ENCODE measurements at regions not wholly inside any gene's neighbourhood (a gene's known extent, or its start where the extent isn't known, plus 50 kb on each side); places are given as distances from the start of the nearest gene placed in this dataset.

DNA sequence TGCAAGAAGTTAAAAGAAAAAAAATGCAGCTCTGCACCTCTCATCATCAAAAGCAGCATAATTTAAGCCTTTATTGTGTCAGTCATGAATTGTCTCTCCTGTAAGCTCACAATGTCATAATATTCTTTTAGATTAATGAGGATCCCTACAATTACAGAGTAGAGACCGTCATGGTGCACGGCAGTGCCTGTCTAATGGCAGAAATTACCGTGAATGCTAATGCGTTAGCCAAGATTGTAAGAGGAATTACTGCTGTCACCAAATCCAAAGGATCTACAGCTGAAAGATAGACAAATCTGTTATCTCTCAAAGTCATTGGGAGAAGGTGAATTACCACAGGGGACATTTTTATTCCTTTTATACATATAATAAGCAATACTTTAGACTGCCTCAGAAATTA is 631.6 kb upstream of the NRSN1 start:
- Mint-ChIP-seq H3K36me3 (no peaks in the 10 kb centered on the region), H3K27me3 (no peaks in the 10 kb centered on the region), H3K27ac (no peak overlapping the region), H3K9me3 (ENCODE audit: low read depth) (peaks cover 12% of the 10 kb centered on the region), H3K4me1 (no peaks in the 10 kb centered on the region), H3K4me3 (no peak overlapping the region)
- CTCF ChIA-PET, result no interaction called here
- no peak for ATAC-seq
- DNase-seq, result no peak

DNA sequence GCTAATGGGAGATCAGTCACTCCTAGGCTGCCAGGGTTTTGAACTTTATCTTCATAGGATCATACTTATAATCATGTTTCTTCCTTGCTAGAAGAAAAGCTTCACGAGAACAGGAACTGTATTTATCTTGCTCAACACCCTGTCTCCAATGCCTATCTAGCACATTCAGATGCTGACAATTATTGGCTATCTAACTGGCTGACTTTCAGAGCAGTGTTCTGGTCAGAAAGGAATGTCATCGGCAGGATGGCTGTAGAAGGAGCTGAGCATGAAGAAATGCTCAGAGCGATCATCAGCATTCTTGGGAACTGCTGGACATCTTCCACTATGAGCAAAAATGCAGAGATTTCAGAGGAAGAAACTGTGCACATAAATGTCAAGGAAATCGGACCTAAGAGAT is 628.0 kb upstream of the NRSN1 start:
- DNase-seq (no peak), ATAC-seq (no peak)
- Mint-ChIP-seq H3K36me3 (no peaks in the 10 kb centered on the region), H3K9me3 (ENCODE audit: low read depth) (peaks cover 5% of the 10 kb centered on the region), H3K27me3 (no peaks in the 10 kb centered on the region), H3K4me3 (no peak overlapping the region), H3K4me1 (no peaks in the 10 kb centered on the region), H3K27ac (no peak overlapping the region)
- CTCF ChIA-PET, result no interaction called here

DNA sequence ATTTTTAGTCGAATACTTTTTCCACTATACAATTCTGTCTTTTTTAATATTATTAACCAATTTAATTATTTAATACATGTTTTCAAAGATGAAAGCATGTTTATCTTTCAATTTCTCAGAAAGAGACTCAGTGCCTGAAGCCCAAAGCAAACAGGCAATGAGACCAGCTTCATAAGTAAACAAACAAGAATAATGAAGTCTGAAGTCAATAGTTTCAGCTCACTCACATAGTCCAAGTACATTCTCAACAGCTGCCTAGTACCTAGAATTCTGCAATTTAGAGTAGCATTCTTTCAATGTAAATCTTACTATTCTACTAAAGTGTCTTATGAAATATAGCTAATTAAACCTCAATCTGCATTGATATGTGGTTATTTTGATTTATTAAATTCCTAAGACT is 626.5 kb upstream of the NRSN1 start:
- Mint-ChIP-seq H3K9me3 (ENCODE audit: low read depth) (peaks cover 5% of the 10 kb centered on the region), H3K36me3 (no peaks in the 10 kb centered on the region), H3K27me3 (no peaks in the 10 kb centered on the region), H3K27ac (no peak overlapping the region), H3K4me3 (no peak overlapping the region), H3K4me1 (no peaks in the 10 kb centered on the region)
- ATAC-seq (no peak), DNase-seq (no peak)
- CTCF ChIA-PET, result no interaction called here

DNA sequence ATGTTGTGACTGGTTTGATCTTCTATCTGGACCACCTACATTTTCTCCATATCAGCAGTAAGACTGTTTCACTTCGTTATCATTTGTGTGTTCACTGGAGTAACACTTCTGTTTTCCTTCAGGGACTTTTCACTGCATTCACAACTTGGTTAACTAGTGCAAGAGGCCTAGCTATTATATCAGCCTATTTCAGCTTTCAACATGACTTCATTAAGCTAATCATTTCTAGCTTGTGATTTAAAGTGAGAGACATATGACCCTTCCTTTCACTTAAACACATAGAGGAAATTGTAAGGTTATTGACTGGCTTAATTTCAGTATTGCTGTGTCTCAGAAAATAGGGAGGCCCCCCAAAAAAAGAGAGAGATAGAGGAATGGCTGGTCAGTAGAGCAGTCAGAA is 622.8 kb upstream of the NRSN1 start:
- Mint-ChIP-seq H3K4me3 (no peak overlapping the region), H3K4me1 (no peaks in the 10 kb centered on the region), H3K36me3 (no peaks in the 10 kb centered on the region), H3K27me3 (no peaks in the 10 kb centered on the region), H3K9me3 (ENCODE audit: low read depth) (peaks cover 3% of the 10 kb centered on the region), H3K27ac (no peak overlapping the region)
- DNase-seq (no peak), ATAC-seq (no peak)
- CTCF ChIA-PET, result no interaction called here

DNA sequence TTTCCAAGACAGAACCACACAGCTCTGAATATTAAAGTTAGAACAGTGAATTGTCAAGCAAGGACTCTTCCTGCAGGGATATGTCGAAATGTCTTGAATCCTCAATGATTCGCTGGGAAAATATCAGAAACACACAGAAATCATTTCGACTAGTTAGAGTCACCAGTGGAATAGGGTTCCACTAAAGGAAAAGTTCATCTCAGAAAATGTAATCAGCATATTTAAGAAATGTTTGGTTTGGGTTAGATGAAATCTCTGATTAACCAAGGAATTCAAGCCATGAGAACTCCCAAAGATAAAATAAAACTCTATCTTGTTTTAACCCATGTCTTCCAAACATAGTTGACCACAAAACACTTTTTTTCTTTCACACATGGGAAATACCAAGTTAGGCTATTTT is 621.0 kb upstream of the NRSN1 start:
- Mint-ChIP-seq H3K4me1 (no peaks in the 10 kb centered on the region), H3K27me3 (no peaks in the 10 kb centered on the region), H3K36me3 (no peaks in the 10 kb centered on the region), H3K4me3 (no peak overlapping the region), H3K27ac (no peak overlapping the region), H3K9me3 (ENCODE audit: low read depth) (peaks cover 6% of the 10 kb centered on the region)
- no peak for DNase-seq
- no peak for ATAC-seq
- CTCF ChIA-PET, result no interaction called here

DNA sequence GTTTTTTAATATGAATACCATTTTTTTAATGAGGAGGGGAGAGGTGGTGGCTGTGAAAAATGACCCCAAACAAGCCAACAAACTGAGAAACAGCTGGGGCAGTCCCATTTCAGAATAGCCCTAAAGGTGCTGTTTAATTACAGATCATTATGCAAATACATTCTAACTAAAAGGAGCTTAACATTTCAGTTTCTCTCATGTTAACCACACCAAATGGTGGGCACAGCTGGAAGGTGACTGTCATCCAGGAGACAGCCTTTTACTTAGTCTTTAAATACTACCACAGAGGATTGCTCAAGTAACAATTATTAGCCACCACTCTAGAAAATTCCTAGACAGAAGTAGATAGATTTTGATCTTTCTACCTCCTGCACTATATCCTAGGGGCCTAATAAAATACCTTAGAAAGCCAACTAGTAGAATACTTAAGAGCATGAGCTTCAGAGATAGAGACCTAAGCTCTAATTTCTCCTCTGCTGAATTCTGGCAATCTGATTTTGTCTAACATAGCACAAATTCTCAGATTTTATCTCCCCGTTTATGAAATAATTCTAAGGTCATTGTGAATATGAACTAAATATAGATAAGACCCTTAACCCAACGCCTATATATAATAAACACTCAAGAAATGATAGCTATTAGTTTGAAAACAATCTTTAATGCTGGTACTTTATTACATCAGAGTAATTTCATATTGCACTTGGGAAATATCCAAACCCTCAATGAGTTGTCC is 615.1 kb upstream of the NRSN1 start:
- CTCF ChIA-PET, result no interaction called here
- peaks cover 7% of the 10 kb centered on the region for H3K9me3 Mint-ChIP-seq (ENCODE audit: low read depth)
- H3K27me3 Mint-ChIP-seq, result no peaks in the 10 kb centered on the region
- ATAC-seq (no peak), DNase-seq (no peak)
- H3K4me3 Mint-ChIP-seq, result no peak overlapping the region
- no peak overlapping the region for H3K27ac Mint-ChIP-seq
- H3K36me3 Mint-ChIP-seq, result no peaks in the 10 kb centered on the region
- no peaks in the 10 kb centered on the region for H3K4me1 Mint-ChIP-seq

DNA sequence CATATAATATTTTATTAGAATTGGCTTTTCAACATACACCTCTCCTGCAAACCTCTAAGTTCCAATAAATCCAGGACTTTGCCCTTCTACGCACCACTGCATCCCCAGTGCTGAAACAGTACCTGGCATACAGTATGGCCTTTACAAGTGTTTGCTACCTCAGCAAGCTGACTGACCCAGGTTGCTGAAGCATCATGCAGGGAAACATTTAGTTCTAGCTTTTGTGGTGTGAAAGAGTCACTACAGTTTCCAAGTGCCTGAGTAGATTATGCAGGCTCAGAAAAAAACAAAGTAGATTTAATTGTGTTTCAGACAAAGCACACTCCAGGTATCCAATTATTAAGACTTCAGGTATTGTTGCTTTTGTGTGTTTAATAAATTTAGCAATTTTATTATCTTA is 614.2 kb upstream of the NRSN1 start:
- Mint-ChIP-seq H3K4me1 (no peaks in the 10 kb centered on the region), H3K4me3 (no peak overlapping the region), H3K27ac (no peak overlapping the region), H3K36me3 (no peaks in the 10 kb centered on the region), H3K9me3 (ENCODE audit: low read depth) (peaks cover 7% of the 10 kb centered on the region), H3K27me3 (no peaks in the 10 kb centered on the region)
- CTCF ChIA-PET, result no interaction called here
- DNase-seq, result no peak
- ATAC-seq, result no peak

DNA sequence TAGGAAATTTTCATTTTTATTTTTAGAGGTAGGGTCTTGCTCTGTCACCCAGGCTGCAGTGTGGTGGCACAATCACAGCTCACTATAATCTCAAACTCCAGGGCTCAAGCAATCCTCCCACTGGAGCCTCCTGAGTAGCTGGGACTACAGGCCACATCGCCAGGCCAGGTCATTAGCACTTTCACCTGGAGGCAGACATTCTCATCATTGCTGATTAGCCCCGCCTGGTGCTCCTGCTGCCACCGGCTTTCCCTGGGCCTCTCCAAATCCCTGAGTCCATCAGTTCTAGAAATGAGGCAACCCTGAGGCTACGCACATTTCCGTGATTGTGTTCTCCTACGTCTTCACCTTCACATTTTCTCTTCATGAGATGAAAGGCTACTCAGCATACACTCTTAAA is 607.7 kb upstream of the NRSN1 start:
- DNase-seq, result no peak
- ATAC-seq, result no peak
- no peaks in the 10 kb centered on the region for H3K4me1 Mint-ChIP-seq
- no peaks in the 10 kb centered on the region for H3K27me3 Mint-ChIP-seq
- CTCF ChIA-PET, result no interaction called here
- H3K4me3 Mint-ChIP-seq, result no peak overlapping the region
- H3K36me3 Mint-ChIP-seq, result no peaks in the 10 kb centered on the region
- no peaks in the 10 kb centered on the region for H3K9me3 Mint-ChIP-seq (ENCODE audit: low read depth)
- H3K27ac Mint-ChIP-seq, result no peak overlapping the region

DNA sequence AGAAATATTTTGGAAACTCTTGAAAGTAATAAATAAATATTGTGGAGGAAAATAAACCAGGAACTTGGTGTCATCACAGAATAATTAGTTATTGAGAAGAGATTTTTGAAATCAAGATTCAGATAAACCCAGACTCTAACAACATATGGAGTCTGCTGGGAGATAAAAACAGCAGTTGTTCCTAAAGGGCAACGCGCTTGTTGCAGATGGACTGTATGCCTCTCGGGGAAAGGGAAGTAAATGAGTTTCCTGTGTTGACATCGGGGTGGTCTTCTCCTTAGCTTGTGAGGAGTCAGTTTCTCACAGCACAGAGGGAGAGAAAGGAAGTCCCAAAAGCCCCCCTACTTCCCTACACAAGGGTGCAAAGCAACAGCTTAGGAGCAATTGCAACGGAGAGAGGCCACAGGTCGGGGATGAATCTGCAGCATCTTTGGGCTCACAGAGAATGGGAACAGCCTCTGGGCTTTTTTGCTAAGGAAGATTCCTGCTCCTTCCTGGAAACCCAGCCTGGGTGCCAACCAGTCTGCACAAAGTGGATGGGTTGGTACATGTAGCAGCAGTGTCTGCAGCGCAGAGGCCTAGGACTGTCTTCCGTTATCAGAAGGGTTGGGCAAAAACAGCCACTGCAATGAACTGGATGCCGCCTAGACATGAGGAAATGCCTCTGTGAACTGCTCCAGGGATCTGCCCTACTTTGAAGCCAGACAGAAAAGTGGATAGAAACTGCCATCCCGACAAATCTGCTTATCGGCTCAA is 603.0 kb upstream of the NRSN1 start:
- no peaks in the 10 kb centered on the region for H3K4me1 Mint-ChIP-seq
- H3K27ac Mint-ChIP-seq, result no peak overlapping the region
- H3K4me3 Mint-ChIP-seq, result no peak overlapping the region
- no peak for ATAC-seq
- H3K9me3 Mint-ChIP-seq (ENCODE audit: low read depth), result peaks cover 6% of the 10 kb centered on the region
- CTCF ChIA-PET, result no interaction called here
- no peaks in the 10 kb centered on the region for H3K27me3 Mint-ChIP-seq
- H3K36me3 Mint-ChIP-seq, result peaks cover 3% of the 10 kb centered on the region
- DNase-seq, result no peak

DNA sequence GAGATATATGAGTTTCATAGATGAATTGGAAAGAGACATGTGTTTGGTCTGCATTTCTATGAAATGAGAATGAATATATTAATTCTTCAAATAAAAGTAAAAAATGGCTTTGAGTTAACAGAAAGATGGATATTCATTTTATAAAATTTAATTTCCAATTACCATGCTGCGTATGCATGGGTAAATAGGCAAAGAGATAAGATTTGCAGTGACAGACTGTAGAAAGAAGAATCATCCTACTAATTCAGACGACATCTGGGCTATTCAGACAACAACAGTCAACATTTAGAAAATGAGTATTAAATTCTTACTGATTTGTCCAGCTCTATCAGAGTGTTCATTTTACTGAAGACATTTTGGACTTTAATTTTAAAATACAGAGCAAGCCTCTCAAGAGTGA is 602.2 kb upstream of the NRSN1 start:
- ATAC-seq (no peak), DNase-seq (no peak)
- peaks cover 3% of the 10 kb centered on the region for H3K36me3 Mint-ChIP-seq
- CTCF ChIA-PET, result no interaction called here
- H3K27me3 Mint-ChIP-seq, result no peaks in the 10 kb centered on the region
- no peaks in the 10 kb centered on the region for H3K4me1 Mint-ChIP-seq
- H3K27ac Mint-ChIP-seq, result no peak overlapping the region
- no peak overlapping the region for H3K4me3 Mint-ChIP-seq
- peaks cover 6% of the 10 kb centered on the region for H3K9me3 Mint-ChIP-seq (ENCODE audit: low read depth)

DNA sequence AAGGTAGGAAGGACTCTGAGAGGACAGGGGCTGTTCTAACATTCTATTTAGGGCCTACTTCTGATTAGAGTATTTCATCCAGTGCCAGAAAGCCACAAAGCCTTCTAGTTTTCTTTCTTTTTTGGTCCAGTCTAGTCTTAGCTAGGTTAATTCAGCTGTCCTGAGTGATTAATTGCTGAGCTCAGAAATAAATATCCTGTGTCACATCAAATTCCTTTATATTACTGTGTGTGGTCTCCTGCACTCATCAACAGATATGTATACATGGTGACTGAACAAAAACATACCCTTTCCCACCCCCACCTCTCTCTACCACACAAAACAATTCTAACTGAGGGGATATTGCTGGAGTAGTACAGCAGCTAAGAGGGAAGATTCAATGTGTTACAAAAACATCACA is 601.5 kb upstream of the NRSN1 start:
- CTCF ChIA-PET, result no interaction called here
- H3K4me3 Mint-ChIP-seq, result no peak overlapping the region
- ATAC-seq (no peak), DNase-seq (no peak)
- H3K9me3 Mint-ChIP-seq (ENCODE audit: low read depth), result peaks cover 6% of the 10 kb centered on the region
- no peak overlapping the region for H3K27ac Mint-ChIP-seq
- H3K36me3 Mint-ChIP-seq, result peaks cover 3% of the 10 kb centered on the region
- H3K4me1 Mint-ChIP-seq, result no peaks in the 10 kb centered on the region
- no peaks in the 10 kb centered on the region for H3K27me3 Mint-ChIP-seq

DNA sequence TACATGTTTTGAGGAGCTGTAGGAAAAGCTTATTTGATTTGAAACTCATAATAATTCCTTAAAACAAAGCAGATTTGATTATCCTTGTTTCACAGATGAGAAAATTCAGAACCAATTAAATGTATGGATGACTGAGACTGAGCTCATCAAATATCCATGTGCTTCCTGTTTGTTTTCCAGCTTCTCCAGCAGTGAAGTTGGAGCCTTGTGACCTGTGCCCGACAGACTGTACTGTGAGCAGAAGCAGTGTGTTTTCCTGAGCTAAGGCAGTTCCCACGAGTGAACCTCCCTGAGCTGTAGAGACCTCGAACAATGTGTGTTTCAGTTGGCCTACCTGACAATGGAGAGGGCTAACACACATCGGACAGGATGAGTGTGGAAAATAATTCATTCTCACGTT is 599.5 kb upstream of the NRSN1 start:
- H3K4me3 Mint-ChIP-seq, result no peak overlapping the region
- peaks cover 3% of the 10 kb centered on the region for H3K36me3 Mint-ChIP-seq
- DNase-seq, result no peak
- no peak overlapping the region for H3K27ac Mint-ChIP-seq
- CTCF ChIA-PET, result no interaction called here
- no peaks in the 10 kb centered on the region for H3K27me3 Mint-ChIP-seq
- ATAC-seq, result no peak
- no peaks in the 10 kb centered on the region for H3K4me1 Mint-ChIP-seq
- H3K9me3 Mint-ChIP-seq (ENCODE audit: low read depth), result peaks cover 6% of the 10 kb centered on the region

DNA sequence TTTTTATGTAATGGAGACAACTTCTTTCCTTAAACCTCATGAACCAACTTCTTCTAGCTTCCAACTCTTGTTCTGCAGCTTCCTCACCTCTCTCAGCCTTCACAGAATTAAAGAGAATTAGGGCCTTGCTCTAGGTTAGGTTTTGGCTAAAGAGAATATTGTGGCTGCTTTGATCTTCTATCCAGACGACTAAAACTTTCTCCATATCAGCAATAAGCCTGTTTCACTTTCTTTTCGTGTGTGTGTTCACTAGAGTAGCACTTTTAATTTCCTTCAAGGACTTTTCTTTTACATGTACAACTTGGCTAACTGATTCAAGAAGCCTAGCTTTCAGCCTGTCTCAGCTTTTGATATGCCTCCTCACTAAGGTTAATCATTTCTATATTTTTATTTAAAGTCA is 596.1 kb upstream of the NRSN1 start:
- no peak overlapping the region for H3K27ac Mint-ChIP-seq
- CTCF ChIA-PET, result interaction anchor here (0.5 kb wide), 1 partner anchor 618 kb away, joined by 3 read pairs; no protein-coding TSS in a partner anchor
- no peaks in the 10 kb centered on the region for H3K27me3 Mint-ChIP-seq
- peaks cover 3% of the 10 kb centered on the region for H3K36me3 Mint-ChIP-seq
- H3K9me3 Mint-ChIP-seq (ENCODE audit: low read depth), result peaks cover 6% of the 10 kb centered on the region
- ATAC-seq (no peak), DNase-seq (no peak)
- no peaks in the 10 kb centered on the region for H3K4me1 Mint-ChIP-seq
- H3K4me3 Mint-ChIP-seq, result no peak overlapping the region

DNA sequence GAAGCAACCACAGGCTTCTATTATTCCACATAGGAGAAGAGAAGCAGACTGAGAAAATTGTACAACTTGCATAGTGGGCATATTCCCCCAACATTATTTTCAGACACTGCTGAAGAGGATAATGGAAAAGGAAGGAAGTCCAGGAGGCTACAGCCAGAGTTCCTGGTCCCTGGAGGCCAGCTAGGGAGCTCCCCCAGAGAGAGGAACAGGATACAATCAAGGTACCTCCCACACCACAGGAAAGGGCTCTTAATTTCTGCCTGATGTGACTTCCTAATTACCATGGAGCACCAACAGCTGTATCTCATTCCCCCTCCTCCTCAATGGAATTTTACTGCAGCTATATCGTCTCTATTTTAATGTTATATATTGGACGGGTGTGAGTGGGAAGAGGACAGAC is 594.3 kb upstream of the NRSN1 start:
- Mint-ChIP-seq H3K27ac (no peak overlapping the region), H3K36me3 (peaks cover 3% of the 10 kb centered on the region)
- CTCF ChIA-PET, result no interaction called here

More for the DNA sequence above, 594.3 kb upstream of the NRSN1 start:
- ATAC-seq, result no peak
- H3K4me3 Mint-ChIP-seq, result no peak overlapping the region
- H3K9me3 Mint-ChIP-seq (ENCODE audit: low read depth), result peaks cover 4% of the 10 kb centered on the region
- no peaks in the 10 kb centered on the region for H3K27me3 Mint-ChIP-seq
- no peak for DNase-seq
- H3K4me1 Mint-ChIP-seq, result no peaks in the 10 kb centered on the region

Measured in activated CD8-positive, alpha-beta memory T cell treated with anti-CD3 and anti-CD28 coated beads, Interleukin-2, amount 10 ng/mL, durations not matched to agents 7 days and 5 days (primary cell).